Tibial nerve (tissue), 4 donors: ENCODE measurements at regions not wholly inside any gene's neighbourhood (a gene's known extent, or its start where the extent isn't known, plus 50 kb on each side); places are given as distances from the start of the nearest gene placed in this dataset.

Source experiments
- EP300 ChIP-seq, 2 donors: sonication (generic); formaldehyde crosslinking; IDR thresholded peaks; one replicate each; pipeline ENCODE4 v1.6.1; 2017; ENCODE audit warnings: antibody characterized with exemption in 2 of 2, mild to moderate bottlenecking in 1 of 2
- POLR2A ChIP-seq, 2 donors: fragments of 450-650 bp; IDR thresholded peaks; one replicate each; pipeline ENCODE4 v1.6.1; 2017; ENCODE audit warnings: antibody characterized with exemption in 2 of 2, mild to moderate bottlenecking in 2 of 2, moderate library complexity in 2 of 2
- TF ChIP-seq, protein P1 (sequence below), 5 experiments: fragments of 200-600 bp in 3 of 5; fragments of 450-650 bp in 2 of 5; sonication (generic) in 3 of 5; IDR thresholded peaks; one replicate each; pipeline ENCODE4 v1.5.1; 2016 to 2019; ENCODE audit warnings: antibody characterized with exemption in 5 of 5, mild to moderate bottlenecking in 3 of 5, moderate library complexity in 2 of 5

- TF ChIP-seq, protein P1, sequence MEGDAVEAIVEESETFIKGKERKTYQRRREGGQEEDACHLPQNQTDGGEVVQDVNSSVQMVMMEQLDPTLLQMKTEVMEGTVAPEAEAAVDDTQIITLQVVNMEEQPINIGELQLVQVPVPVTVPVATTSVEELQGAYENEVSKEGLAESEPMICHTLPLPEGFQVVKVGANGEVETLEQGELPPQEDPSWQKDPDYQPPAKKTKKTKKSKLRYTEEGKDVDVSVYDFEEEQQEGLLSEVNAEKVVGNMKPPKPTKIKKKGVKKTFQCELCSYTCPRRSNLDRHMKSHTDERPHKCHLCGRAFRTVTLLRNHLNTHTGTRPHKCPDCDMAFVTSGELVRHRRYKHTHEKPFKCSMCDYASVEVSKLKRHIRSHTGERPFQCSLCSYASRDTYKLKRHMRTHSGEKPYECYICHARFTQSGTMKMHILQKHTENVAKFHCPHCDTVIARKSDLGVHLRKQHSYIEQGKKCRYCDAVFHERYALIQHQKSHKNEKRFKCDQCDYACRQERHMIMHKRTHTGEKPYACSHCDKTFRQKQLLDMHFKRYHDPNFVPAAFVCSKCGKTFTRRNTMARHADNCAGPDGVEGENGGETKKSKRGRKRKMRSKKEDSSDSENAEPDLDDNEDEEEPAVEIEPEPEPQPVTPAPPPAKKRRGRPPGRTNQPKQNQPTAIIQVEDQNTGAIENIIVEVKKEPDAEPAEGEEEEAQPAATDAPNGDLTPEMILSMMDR (IDR thresholded peaks at IDR 0.05) = peak; percentile 76 to 91 (median 88)
- TF ChIP-seq EP300 (IDR thresholded peaks at IDR 0.05) = no peak
- no peak for TF ChIP-seq POLR2A (IDR thresholded peaks at IDR 0.05)
Measured at GRCh38 chrX:69285881-69286564, 120.8 kb upstream of the PJA1 start.
